OCI-LY7 (cell line): ENCODE measurements at regions not wholly inside any gene's neighbourhood (a gene's known extent, or its start where the extent isn't known, plus 50 kb on each side); places are given as distances from the start of the nearest gene placed in this dataset.

Source experiments
- EZH2phosphoT487 ChIP-seq: fragments of 200-600 bp; sonication (generic); IDR thresholded peaks from 2 replicates; pipeline ENCODE4 v1.6.1; 2018; ENCODE audit warnings: low read depth, borderline replicate concordance, mild to moderate bottlenecking, mixed run types, antibody characterized with exemption, low read length, moderate library complexity, mixed read lengths
- TF ChIP-seq, protein P1 (sequence below): fragments of 200-600 bp; sonication (generic); conservative IDR thresholded peaks from 2 replicates; pipeline ENCODE4 v1.5.1; 2014; ENCODE audit warnings: mild to moderate bottlenecking, antibody characterized with exemption, low read length, moderate library complexity, mixed read lengths

DNA sequence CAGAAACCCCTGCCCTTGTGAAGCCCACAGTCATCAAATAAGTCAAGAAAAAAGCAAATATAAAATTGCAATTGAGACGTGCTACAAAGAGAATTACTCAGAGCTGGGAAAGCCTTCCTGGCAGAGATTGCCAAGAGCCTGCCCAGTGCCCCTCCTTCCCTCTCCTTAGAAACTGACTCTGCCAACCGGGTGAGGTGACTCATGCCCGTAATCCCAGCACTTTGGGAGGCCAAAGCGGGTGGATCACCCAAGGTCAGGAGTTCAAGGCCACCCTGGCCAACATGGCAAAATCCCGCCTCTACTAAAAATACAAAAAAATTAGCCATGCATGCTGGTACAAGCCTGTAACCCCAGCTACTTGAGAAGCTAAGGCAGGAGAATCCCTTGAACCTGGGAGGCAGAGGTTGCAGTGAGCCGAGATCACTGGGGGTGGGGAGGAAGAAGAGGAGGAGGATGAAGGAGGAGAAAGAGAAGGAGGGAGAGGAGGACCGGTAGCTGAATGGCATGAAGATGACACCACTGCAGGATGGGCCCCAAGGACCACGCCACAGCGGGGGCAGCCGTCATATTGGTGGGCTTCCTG lies 76.1 kb upstream of the RTL6 start:
- TF ChIP-seq, protein P1, sequence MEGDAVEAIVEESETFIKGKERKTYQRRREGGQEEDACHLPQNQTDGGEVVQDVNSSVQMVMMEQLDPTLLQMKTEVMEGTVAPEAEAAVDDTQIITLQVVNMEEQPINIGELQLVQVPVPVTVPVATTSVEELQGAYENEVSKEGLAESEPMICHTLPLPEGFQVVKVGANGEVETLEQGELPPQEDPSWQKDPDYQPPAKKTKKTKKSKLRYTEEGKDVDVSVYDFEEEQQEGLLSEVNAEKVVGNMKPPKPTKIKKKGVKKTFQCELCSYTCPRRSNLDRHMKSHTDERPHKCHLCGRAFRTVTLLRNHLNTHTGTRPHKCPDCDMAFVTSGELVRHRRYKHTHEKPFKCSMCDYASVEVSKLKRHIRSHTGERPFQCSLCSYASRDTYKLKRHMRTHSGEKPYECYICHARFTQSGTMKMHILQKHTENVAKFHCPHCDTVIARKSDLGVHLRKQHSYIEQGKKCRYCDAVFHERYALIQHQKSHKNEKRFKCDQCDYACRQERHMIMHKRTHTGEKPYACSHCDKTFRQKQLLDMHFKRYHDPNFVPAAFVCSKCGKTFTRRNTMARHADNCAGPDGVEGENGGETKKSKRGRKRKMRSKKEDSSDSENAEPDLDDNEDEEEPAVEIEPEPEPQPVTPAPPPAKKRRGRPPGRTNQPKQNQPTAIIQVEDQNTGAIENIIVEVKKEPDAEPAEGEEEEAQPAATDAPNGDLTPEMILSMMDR = no peak
- no peak for TF ChIP-seq EZH2phosphoT487
